Stimulated activated CD8-positive, alpha-beta memory T cell treated with anti-CD3 and anti-CD28 coated beads, Interleukin-15, amount 100 ng/mL, for 1 hour (primary cell): ENCODE measurements at regions not wholly inside any gene's neighbourhood (a gene's known extent, or its start where the extent isn't known, plus 50 kb on each side); places are given as distances from the start of the nearest gene placed in this dataset.
"Not testable (repeated sequence)": the region's sequence is repeated elsewhere in the genome, so short reads cannot be mapped to it uniquely, and the experiment has no call there.

Experiments
- DNase-seq: peaks from one replicate; pipeline ENCODE4 v3.0.0-alpha.2; 2020; ENCODE audit warnings: low read depth

GRCh38 chrX:131893857-131894256, 129.2 kb upstream of the STK26 start:
- DNase-seq, result not testable (repeated sequence)

- no peak for DNase-seq
These were observed 128.1 kb upstream of the STK26 start for GRCh38 chrX:131894995-131895394.

- DNase-seq, result no peak
These were observed 127.3 kb upstream of the STK26 start for GRCh38 chrX:131895807-131896206.

- DNase-seq, result no peak
These were observed 121.6 kb upstream of the STK26 start for GRCh38 chrX:131901546-131901945.

- no peak for DNase-seq
These were observed 115.4 kb upstream of the STK26 start for GRCh38 chrX:131907488-131908314.

GRCh38 chrX:131910586-131910985, 112.5 kb upstream of the STK26 start:
- no peak for DNase-seq

GRCh38 chrX:131915488-131915887, 107.6 kb upstream of the STK26 start:
- DNase-seq, result no peak

DNA sequence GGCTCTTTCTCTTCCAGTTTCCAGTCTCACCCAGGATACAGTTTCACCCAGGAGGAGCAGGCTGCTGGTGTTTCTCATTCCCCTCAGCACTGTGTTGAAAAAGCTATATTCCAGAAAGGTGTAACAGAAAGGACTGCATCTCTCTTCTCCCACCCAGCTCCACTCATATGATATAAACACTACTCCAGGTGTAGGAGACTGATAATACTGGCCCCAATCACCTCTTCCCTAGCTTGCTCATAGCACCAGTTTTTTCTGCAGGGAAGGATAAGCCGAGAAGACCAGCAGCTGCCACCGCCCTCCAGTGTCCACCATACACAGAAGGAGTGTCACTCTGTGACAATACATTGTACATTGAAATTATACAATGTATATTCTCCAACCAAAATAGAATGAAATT, 105.5 kb upstream of the STK26 start:
- DNase-seq, result no peak

- no peak for DNase-seq
These were observed 104.3 kb upstream of the STK26 start for GRCh38 chrX:131918839-131919238.

GRCh38 chrX:131923614-131924250, 99.4 kb upstream of the STK26 start:
- DNase-seq, result no peak

DNA sequence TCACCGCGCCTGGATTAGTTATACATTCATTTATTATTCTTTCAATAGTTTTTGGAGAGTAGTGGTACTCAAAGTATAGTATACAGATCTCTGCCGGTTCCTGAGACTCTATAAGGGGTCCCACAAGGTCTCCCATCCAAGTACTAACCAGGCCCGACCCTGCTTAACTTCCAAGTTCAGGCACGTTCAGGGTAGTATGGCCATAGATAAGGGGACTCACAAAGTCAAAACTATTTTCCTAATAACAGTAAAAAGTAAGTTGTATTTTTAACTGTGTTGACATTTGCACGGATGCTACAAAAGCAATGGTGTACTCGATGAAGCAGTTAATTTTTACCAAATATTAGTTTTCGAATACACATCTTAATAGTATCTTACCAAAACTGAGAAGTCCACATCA, 84.4 kb upstream of the STK26 start:
- no peak for DNase-seq

DNA sequence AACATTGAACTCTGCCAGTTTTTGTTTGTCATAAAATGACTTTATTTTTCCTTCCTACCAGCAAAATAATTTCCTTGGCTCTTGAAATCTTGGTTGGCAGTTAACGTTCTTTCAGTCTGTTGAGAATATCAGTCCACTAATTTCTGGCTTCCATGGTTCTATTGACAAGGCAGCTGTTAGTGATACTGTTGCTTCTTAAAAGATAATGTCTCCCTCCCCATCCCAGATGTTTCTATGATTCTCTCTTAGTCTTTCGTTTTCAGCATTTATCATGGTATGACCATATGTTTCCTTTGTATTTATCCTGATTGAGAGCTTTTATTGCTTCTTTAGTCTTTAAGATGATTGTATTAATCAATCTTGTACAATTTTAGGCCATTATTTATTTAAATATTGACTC, 81.1 kb upstream of the STK26 start:
- no peak for DNase-seq

DNA sequence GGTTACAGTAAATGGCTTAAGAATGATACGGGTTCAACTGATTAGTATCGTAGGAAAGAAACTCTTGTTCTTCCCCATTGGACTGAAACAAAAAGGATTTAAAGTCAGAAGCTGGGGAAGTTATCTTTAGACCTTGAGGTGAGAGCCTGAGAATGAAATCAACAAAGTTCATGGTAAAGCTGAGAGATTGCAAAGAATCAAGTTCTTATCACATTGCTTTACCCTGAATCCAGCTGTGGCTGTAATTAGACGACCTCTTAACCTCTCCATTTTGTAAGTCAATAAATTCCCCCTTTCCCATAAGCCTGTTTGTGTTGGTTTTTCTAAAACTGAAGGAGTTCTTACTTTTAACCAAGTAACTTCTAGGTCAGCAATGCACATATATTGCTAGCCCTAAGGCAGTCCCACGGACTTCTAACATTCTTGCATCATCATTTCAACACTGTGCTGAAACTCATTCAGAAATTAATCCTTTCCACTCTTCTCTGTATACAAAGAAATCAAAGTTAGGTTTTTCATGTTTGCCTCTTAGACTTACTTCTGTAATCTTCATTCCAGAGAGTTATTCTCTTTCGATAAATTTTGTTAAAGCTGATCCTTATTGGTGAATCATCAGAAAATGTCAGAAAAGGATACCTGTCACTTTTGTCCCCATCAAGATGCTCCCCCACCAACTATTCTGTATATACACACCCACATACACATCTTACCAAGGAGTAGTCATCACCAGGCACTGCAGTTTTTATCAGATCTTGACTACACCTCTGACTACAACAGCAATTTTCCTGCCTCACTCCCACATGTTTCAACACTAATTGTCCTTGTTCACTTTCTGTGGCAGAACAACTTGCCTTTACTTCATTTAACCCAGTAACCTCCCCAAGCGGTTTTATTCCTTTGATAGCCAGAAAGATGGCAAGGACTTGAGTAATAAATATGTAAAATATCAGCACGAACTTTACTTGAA, 77.9 kb upstream of the STK26 start:
- DNase-seq, result no peak

DNA sequence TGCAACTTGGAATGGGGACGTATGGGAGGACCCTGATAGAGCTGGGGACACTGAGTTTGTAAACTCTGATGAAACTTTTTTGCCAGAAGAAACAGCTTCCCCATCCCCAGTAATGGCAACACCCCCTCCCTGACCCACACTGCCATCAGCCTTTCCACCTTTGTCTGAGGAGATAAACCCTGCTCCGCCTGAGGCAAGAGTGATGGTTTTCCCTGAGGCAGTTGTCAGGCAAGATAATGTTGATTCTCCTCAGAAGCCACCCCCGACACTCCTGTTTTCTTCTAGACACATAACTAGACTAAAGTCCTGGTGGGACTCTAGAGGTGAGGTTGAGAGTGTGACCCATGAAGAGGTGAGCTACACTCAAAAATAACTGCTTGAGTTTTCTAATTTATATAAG, 71.9 kb upstream of the STK26 start:
- no peak for DNase-seq

- DNase-seq, result no peak
These were observed 67.9 kb upstream of the STK26 start for GRCh38 chrX:131955099-131955777.

GRCh38 chrX:131958724-131959123, 64.4 kb upstream of the STK26 start:
- DNase-seq, result no peak

- no peak for DNase-seq
These were observed 52.8 kb upstream of the STK26 start for GRCh38 chrX:131970347-131970746.
